ENCODE measurements at regions not wholly inside any gene's neighbourhood (a gene's known extent, or its start where the extent isn't known, plus 50 kb on each side); places are given as distances from the start of the nearest gene placed in this dataset.

- no peak overlapping the region for H3K4me3 ChIP-seq
- no peaks in the 10 kb centered on the region for H3K4me1 ChIP-seq
- no peak overlapping the region for H3K27ac ChIP-seq
- no peak for DNase-seq
- 59 to 73% (median 66%) methylated on average over 6 of the region's 6 CpGs for WGBS, 5 donors
- intact Hi-C loops (cut with DNase I; ENCODE audit: low total_unique reads), result no loop called here
- H3K27me3 ChIP-seq (replicated peaks in 1 of 7), result no peaks in the 10 kb centered on the region
- no peak for TF ChIP-seq POLR2AphosphoS5 (IDR thresholded peaks at IDR 0.05)
- TF ChIP-seq, protein P1, sequence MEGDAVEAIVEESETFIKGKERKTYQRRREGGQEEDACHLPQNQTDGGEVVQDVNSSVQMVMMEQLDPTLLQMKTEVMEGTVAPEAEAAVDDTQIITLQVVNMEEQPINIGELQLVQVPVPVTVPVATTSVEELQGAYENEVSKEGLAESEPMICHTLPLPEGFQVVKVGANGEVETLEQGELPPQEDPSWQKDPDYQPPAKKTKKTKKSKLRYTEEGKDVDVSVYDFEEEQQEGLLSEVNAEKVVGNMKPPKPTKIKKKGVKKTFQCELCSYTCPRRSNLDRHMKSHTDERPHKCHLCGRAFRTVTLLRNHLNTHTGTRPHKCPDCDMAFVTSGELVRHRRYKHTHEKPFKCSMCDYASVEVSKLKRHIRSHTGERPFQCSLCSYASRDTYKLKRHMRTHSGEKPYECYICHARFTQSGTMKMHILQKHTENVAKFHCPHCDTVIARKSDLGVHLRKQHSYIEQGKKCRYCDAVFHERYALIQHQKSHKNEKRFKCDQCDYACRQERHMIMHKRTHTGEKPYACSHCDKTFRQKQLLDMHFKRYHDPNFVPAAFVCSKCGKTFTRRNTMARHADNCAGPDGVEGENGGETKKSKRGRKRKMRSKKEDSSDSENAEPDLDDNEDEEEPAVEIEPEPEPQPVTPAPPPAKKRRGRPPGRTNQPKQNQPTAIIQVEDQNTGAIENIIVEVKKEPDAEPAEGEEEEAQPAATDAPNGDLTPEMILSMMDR (IDR thresholded peaks at IDR 0.05 in 8 of 11, conservative IDR thresholded peaks at IDR 0.05 in 3 of 11), result no peak
- no peak for TF ChIP-seq POLR2A (IDR thresholded peaks at IDR 0.05)
- peaks cover 0 to 90% (median 39%) of the 10 kb centered on the region in 8 donors for H3K9me3 ChIP-seq
- no peaks in the 10 kb centered on the region for H3K36me3 ChIP-seq
Observed at GRCh38 chr16:35560637-35560984, 2101.2 kb downstream of the TP53TG3F start.

- Histone ChIP-seq H3K4me1 (no peaks in the 10 kb centered on the region), H3K27ac (no peak overlapping the region), H3K4me3 (no peak overlapping the region), H3K36me3 (no peaks in the 10 kb centered on the region), H3K9me3 (peaks cover 0 to 90% (median 40%) of the 10 kb centered on the region in 8 donors), H3K27me3 (replicated peaks in 1 of 7) (no peaks in the 10 kb centered on the region)
- intact Hi-C loops (cut with DNase I; ENCODE audit: low total_unique reads), result no loop called here
- no peak for DNase-seq
- no peak for TF ChIP-seq POLR2AphosphoS5 (IDR thresholded peaks at IDR 0.05)
- no peak for TF ChIP-seq POLR2A (IDR thresholded peaks at IDR 0.05)
- TF ChIP-seq, protein P1 (IDR thresholded peaks at IDR 0.05 in 8 of 11, conservative IDR thresholded peaks at IDR 0.05 in 3 of 11), result no peak
Observed at GRCh38 chr16:35561346-35561745, 2101.9 kb downstream of the TP53TG3F start.

DNA sequence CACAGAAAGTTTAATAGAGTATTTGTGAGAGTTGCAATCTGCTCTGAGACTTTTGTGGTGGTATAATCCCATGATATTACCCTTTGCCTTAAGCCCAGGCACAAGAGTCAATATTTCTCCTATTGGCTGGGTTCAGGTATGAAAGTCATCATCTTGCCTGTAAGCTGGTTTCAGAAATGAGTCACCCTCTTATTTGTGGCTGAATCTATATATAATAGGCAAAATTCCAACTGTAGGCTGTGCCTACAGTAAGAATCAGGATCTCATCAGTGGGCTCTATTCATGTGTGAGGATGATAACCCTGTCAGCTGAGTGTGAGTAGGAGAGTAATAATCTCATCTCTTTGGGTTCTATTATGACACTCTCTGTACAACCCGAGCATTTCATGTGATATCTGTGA lies 2103.1 kb downstream of the TP53TG3F start:
- no peak for DNase-seq
- H3K4me1 ChIP-seq, result no peaks in the 10 kb centered on the region
- peaks cover 0 to 90% (median 40%) of the 10 kb centered on the region in 8 donors for H3K9me3 ChIP-seq
- H3K27me3 ChIP-seq (replicated peaks in 1 of 7), result no peaks in the 10 kb centered on the region
- intact Hi-C loops (cut with DNase I; ENCODE audit: low total_unique reads), result no loop called here
- TF ChIP-seq POLR2AphosphoS5 (IDR thresholded peaks at IDR 0.05), result no peak
- no peak for TF ChIP-seq POLR2A (IDR thresholded peaks at IDR 0.05)
- TF ChIP-seq, protein P1 (IDR thresholded peaks at IDR 0.05 in 8 of 11, conservative IDR thresholded peaks at IDR 0.05 in 3 of 11), result no peak
- H3K4me3 ChIP-seq, result no peak overlapping the region
- no peak overlapping the region for H3K27ac ChIP-seq
- 22 to 29% (median 24%) methylated on average over 1 of the region's 1 CpG for WGBS, 5 donors
- no peaks in the 10 kb centered on the region for H3K36me3 ChIP-seq

- 40 to 70% (median 62%) methylated on average over 1 of the region's 1 CpG for WGBS, 5 donors
- TF ChIP-seq, protein P1 (IDR thresholded peaks at IDR 0.05 in 8 of 11, conservative IDR thresholded peaks at IDR 0.05 in 3 of 11), result no peak
- no peak for TF ChIP-seq POLR2AphosphoS5 (IDR thresholded peaks at IDR 0.05)
- no peak for TF ChIP-seq POLR2A (IDR thresholded peaks at IDR 0.05)
- no peak for DNase-seq
- H3K4me3 ChIP-seq, result no peak overlapping the region
- no peaks in the 10 kb centered on the region for H3K36me3 ChIP-seq
- intact Hi-C loops (cut with DNase I; ENCODE audit: low total_unique reads), result no loop called here
- peaks cover 0 to 87% (median 40%) of the 10 kb centered on the region in 8 donors for H3K9me3 ChIP-seq
- H3K27me3 ChIP-seq (replicated peaks in 1 of 7), result no peaks in the 10 kb centered on the region
- no peak overlapping the region for H3K27ac ChIP-seq
- no peaks in the 10 kb centered on the region for H3K4me1 ChIP-seq
Observed at GRCh38 chr16:35562919-35563318, 2103.5 kb downstream of the TP53TG3F start.
